ENCODE measurements at regions not wholly inside any gene's neighbourhood (a gene's known extent, or its start where the extent isn't known, plus 50 kb on each side); places are given as distances from the start of the nearest gene placed in this dataset.

GRCh38 chr5:102582696-102583095 is 83.9 kb upstream of the SLCO6A1 start:
- TF ChIP-seq ZNF26 (tag by site-specific recombination; IDR thresholded peaks at IDR 0.05) = no peak
- TF ChIP-seq KLF9 (tag by site-specific recombination; IDR thresholded peaks at IDR 0.05; ENCODE audit: low read depth) = no peak
- no peak for TF ChIP-seq ZNF658 (tag by site-specific recombination; IDR thresholded peaks at IDR 0.05)
- no peak for TF ChIP-seq ZNF626 (tag by site-specific recombination; IDR thresholded peaks at IDR 0.05)
- TF ChIP-seq, protein P1, sequence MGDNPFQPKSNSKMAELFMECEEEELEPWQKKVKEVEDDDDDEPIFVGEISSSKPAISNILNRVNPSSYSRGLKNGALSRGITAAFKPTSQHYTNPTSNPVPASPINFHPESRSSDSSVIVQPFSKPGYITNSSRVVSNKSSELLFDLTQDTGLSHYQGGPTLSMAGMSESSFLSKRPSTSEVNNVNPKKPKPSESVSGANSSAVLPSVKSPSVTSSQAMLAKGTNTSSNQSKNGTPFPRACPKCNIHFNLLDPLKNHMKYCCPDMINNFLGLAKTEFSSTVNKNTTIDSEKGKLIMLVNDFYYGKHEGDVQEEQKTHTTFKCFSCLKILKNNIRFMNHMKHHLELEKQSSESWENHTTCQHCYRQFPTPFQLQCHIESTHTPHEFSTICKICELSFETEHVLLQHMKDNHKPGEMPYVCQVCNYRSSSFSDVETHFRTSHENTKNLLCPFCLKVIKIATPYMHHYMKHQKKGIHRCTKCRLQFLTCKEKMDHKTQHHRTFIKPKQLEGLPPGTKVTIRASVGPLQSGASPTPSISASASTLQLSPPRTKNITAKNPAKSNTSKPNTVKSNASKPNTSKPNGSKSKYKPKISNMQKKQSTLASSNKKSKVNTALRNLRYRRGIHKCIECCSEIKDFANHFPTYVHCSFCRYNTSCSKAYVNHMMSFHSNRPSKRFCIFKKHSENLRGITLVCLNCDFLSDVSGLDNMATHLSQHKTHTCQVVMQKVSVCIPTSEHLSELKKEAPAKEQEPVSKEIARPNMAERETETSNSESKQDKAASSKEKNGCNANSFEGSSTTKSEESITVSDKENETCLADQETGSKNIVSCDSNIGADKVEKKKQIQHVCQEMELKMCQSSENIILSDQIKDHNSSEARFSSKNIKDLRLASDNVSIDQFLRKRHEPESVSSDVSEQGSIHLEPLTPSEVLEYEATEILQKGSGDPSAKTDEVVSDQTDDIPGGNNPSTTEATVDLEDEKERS (tag by site-specific recombination; IDR thresholded peaks at IDR 0.05) = no peak
- TF ChIP-seq ZNF239 (tag by site-specific recombination; IDR thresholded peaks at IDR 0.05) = no peak
- TF ChIP-seq ZNF639 (tag by site-specific recombination; IDR thresholded peaks at IDR 0.05) = no peak
- no peaks in the 10 kb centered on the region for H3K4me1 ChIP-seq (ENCODE audit: control insufficient read depth, insufficient read depth, low read length)
- POLR2A ChIA-PET = no interaction called here
- H3K9me3 ChIP-seq (ENCODE audit: control insufficient read depth, insufficient read depth, low read depth, low read length) = no peaks in the 10 kb centered on the region
- H3K4me3 ChIP-seq (ENCODE audit: low read depth, low read length) = no peak overlapping the region
- H3K36me3 ChIP-seq (ENCODE audit: control insufficient read depth in 2 of 2, insufficient read depth in 1 of 2, low read length in 2 of 2) = no peaks in the 10 kb centered on the region
- CTCF ChIA-PET = interaction anchor here (0.6 to 2.2 kb wide), 7 partner anchors 19 to 893 kb away, joined by 3 to 6 read pairs (median 4); no protein-coding TSS in a partner anchor
- H3K27ac ChIP-seq (ENCODE audit: extremely low read depth, low read depth, low read length) = no peak overlapping the region

GRCh38 chr5:102583276-102584124 is 84.7 kb upstream of the SLCO6A1 start:
- Histone ChIP-seq H3K4me1 (ENCODE audit: control insufficient read depth, insufficient read depth, low read length) (no peaks in the 10 kb centered on the region), H3K4me3 (ENCODE audit: low read depth, low read length) (no peak overlapping the region), H3K36me3 (ENCODE audit: control insufficient read depth in 2 of 2, insufficient read depth in 1 of 2, low read length in 2 of 2) (no peaks in the 10 kb centered on the region), H3K9me3 (ENCODE audit: control insufficient read depth, insufficient read depth, low read depth, low read length) (no peaks in the 10 kb centered on the region), H3K27ac (ENCODE audit: extremely low read depth, low read depth, low read length) (no peak overlapping the region)
- POLR2A ChIA-PET = no interaction called here
- CTCF ChIA-PET = interaction anchor here (0.5 to 3.0 kb wide), 19 partner anchors 19 to 1589 kb away, joined by 3 to 10 read pairs (median 4); no protein-coding TSS in a partner anchor
- TF ChIP-seq ZNF266 (tag by site-specific recombination; IDR thresholded peaks at IDR 0.05; ENCODE audit: low read depth) = no peak
- peak; percentile 62 for TF ChIP-seq ZNF654 (tag by site-specific recombination; IDR thresholded peaks at IDR 0.05; ENCODE audit: low read depth)
- no peak for TF ChIP-seq ZEB2 (tag by site-specific recombination; IDR thresholded peaks at IDR 0.05)
- TF ChIP-seq CTCF (tag by site-specific recombination; IDR thresholded peaks at IDR 0.05) = peak; percentile 61
- no peak for TF ChIP-seq EGR2 (tag by site-specific recombination; IDR thresholded peaks at IDR 0.05; ENCODE audit: low read depth)
- no peak for TF ChIP-seq ZNF302 (tag by site-specific recombination; IDR thresholded peaks at IDR 0.05; ENCODE audit: low read depth)
- TF ChIP-seq, protein P2, sequence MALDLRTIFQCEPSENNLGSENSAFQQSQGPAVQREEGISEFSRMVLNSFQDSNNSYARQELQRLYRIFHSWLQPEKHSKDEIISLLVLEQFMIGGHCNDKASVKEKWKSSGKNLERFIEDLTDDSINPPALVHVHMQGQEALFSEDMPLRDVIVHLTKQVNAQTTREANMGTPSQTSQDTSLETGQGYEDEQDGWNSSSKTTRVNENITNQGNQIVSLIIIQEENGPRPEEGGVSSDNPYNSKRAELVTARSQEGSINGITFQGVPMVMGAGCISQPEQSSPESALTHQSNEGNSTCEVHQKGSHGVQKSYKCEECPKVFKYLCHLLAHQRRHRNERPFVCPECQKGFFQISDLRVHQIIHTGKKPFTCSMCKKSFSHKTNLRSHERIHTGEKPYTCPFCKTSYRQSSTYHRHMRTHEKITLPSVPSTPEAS (tag by site-specific recombination; IDR thresholded peaks at IDR 0.05) = no peak
